ENCODE measurements at regions not wholly inside any gene's neighbourhood (a gene's known extent, or its start where the extent isn't known, plus 50 kb on each side); places are given as distances from the start of the nearest gene placed in this dataset.

DNA sequence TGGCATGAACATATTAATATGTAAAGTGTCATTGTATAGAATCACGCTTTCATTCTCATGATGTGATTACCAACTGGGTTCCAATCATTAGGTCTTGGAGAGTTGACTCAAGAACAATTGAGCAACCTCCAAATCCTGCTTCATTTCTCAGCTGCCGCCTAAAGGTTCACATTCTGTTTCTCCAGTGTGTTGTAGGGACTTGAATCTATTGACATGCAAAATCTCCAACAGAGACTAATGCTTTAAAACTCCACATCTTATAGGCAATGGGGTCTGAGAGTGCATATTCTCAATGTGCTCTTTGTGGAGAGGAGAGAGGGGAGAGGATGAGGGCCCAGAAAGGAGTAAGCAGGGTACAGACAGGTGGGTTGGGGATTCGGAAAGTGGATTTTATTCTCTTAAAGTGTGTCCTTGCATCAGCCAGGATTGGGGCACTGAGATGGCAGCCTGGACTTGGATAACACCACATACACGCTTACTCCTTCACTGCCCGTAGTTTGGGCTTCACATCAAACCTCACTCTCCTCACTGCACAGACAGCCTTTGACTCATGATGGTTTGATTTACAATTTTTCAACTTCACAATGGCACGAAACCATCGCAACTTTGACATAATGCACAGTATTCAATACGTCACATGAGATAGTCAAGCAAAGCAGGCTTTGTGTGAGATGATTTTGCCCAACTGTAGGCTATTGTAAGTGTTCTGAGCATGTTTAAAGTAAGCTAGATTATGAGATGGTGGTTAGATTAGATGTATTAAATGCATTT lies 241.3 kb upstream of the IRS2 start:
- TF ChIP-seq, protein P1, sequence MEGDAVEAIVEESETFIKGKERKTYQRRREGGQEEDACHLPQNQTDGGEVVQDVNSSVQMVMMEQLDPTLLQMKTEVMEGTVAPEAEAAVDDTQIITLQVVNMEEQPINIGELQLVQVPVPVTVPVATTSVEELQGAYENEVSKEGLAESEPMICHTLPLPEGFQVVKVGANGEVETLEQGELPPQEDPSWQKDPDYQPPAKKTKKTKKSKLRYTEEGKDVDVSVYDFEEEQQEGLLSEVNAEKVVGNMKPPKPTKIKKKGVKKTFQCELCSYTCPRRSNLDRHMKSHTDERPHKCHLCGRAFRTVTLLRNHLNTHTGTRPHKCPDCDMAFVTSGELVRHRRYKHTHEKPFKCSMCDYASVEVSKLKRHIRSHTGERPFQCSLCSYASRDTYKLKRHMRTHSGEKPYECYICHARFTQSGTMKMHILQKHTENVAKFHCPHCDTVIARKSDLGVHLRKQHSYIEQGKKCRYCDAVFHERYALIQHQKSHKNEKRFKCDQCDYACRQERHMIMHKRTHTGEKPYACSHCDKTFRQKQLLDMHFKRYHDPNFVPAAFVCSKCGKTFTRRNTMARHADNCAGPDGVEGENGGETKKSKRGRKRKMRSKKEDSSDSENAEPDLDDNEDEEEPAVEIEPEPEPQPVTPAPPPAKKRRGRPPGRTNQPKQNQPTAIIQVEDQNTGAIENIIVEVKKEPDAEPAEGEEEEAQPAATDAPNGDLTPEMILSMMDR (IDR thresholded peaks at IDR 0.05): no peak
- TF ChIP-seq POLR2A (IDR thresholded peaks at IDR 0.05): no peak

Data from thyroid gland (tissue), 4 donors.